ENCODE measurements at regions not wholly inside any gene's neighbourhood (a gene's known extent, or its start where the extent isn't known, plus 50 kb on each side); places are given as distances from the start of the nearest gene placed in this dataset.

DNA sequence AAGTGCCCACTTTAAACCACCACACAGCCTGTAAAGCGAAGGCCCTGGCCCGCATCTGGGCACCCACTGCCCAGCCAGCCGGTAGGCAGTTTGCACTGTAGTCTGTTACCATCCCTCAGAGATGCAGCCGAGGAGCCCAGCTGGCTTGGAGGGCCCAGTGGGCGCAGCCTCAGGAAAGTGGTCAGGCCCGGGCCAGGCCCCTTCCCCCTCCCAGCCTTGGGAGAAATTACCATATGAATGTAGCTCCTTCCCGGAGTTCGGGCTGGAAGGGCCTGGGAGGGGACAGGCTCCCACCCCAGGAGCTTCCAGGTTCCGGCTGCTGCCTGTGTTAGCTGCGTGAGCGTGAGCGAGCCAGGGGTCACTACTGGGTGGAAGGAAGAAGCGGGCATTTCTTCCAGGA is 325.4 kb downstream of the SEC14L1 start:
- no peak for TF ChIP-seq CTCF (IDR thresholded peaks at IDR 0.05; ENCODE audit: low read depth, low read length)
- DNase-seq (ENCODE audit: extremely low read depth, low read depth) = no peak

GRCh38 chr17:77466596-77467223 is 325.9 kb downstream of the SEC14L1 start:
- DNase-seq (ENCODE audit: extremely low read depth, low read depth) = no peak
- TF ChIP-seq CTCF (IDR thresholded peaks at IDR 0.05; ENCODE audit: low read depth, low read length) = no peak

GRCh38 chr17:77467521-77467920 is 326.8 kb downstream of the SEC14L1 start:
- TF ChIP-seq CTCF (IDR thresholded peaks at IDR 0.05; ENCODE audit: low read depth, low read length) = no peak

DNA sequence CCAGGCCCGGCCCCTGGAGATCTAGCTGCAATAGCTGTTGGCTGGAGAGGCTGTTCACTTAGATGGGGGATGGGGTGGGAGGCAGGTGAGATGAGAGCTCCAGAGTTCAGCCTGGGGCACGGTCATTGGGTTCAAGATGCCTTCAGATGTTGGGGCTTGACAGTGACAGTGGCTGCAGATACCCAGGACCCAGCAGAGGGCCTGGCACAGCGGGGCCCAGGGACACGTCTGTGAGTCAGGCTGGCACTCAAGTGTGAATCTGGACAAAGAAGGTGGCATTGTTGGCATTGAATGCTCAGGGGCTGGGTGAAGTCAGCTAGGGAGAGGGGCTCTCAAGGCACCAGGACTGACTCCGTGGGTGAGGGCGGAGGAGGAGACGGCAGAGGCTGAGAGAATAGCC is 328.1 kb downstream of the SEC14L1 start:
- no peak for TF ChIP-seq CTCF (IDR thresholded peaks at IDR 0.05; ENCODE audit: low read depth, low read length)
- no peak for DNase-seq (ENCODE audit: extremely low read depth, low read depth)

More at GRCh38 chr17:77467521-77467920, 326.8 kb downstream of the SEC14L1 start:
- DNase-seq (ENCODE audit: extremely low read depth, low read depth) = no peak

- no peak for DNase-seq (ENCODE audit: extremely low read depth, low read depth)
- TF ChIP-seq CTCF (IDR thresholded peaks at IDR 0.05; ENCODE audit: low read depth, low read length) = no peak
Observed at GRCh38 chr17:77470330-77470786, 329.6 kb downstream of the SEC14L1 start.

DNA sequence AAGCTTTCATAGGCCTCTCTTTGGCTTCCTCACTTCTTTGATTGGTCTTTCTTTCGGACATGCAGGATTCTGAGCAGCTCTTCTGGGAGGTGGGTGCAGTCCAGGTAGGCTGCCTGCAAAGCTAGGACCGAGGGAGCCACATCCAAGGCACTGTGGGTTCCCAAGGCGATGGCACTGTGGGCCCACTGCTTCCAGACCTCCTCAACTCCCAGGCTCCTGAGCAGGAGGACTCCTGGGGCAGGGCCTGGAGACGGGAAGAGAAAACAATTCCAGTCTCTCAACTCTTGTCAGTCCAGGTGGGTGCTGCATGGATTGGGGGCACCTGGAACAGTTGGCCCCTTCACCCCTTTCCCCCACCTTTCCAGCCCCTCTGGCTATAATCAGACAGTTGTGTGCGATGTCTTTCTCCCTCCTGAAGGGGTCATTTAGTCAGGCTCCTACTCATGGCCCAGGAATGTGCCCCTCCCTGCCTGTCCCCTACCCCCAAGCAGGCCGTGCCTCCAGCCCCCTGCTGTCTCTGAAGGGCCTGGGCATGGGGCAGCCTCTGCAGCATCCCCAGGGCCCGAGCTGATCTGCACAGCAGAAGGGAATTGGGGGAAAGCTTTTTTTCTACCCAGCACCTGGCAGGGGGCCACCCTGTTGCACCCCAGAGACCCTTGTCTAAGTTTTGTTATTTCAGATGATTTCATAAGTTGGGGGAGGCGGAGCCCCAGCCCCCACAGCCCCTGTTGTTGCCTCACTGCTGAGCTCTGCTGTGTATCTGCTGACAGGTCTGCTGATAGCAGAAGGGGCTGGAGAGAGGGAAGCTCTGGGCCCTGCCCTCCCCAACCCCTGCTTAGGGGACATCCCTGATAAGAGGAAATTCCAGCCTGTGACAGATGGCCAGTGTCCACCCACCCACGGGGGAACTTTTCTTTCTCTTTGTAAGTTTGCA is 330.3 kb downstream of the SEC14L1 start:
- no peak for TF ChIP-seq CTCF (IDR thresholded peaks at IDR 0.05; ENCODE audit: low read depth, low read length)
- no peak for DNase-seq (ENCODE audit: extremely low read depth, low read depth)

- DNase-seq (ENCODE audit: extremely low read depth, low read depth) = peak; percentile 61
- TF ChIP-seq CTCF (IDR thresholded peaks at IDR 0.05; ENCODE audit: low read depth, low read length) = no peak
Observed at GRCh38 chr17:77471984-77472461, 331.3 kb downstream of the SEC14L1 start.

Data from AG09319 (cell line).